HG03460 (cell line): ENCODE measurements at regions not wholly inside any gene's neighbourhood (a gene's known extent, or its start where the extent isn't known, plus 50 kb on each side); places are given as distances from the start of the nearest gene placed in this dataset.

ENCODE experiments used
- ATAC-seq: cut with Tn5 transposase; IDR thresholded peaks from one replicate; pipeline ENCODE4 v1.9.1; 2021; ENCODE audit not compliant: unreplicated experiment

GRCh38 chr5:40010436-40010835 is 585.7 kb upstream of the DAB2 start:
- no peak for ATAC-seq

- no peak for ATAC-seq
These were observed 581.5 kb upstream of the DAB2 start for GRCh38 chr5:40006260-40006659.

GRCh38 chr5:40001796-40002195 is 577.0 kb upstream of the DAB2 start:
- no peak for ATAC-seq

GRCh38 chr5:39998518-39998917 is 573.7 kb upstream of the DAB2 start:
- no peak for ATAC-seq

- no peak for ATAC-seq
These were observed 571.2 kb upstream of the DAB2 start for GRCh38 chr5:39995990-39996389.

GRCh38 chr5:39992617-39993202 is 567.9 kb upstream of the DAB2 start:
- no peak for ATAC-seq

- no peak for ATAC-seq
These were observed 561.8 kb upstream of the DAB2 start for GRCh38 chr5:39986614-39987013.

- no peak for ATAC-seq
These were observed 555.3 kb upstream of the DAB2 start for GRCh38 chr5:39980056-39980455.

- ATAC-seq, result no peak
These were observed 552.4 kb upstream of the DAB2 start for GRCh38 chr5:39977066-39977655.

GRCh38 chr5:39970117-39970798 is 545.5 kb upstream of the DAB2 start:
- ATAC-seq, result peak; percentile 87

GRCh38 chr5:39968381-39968780 is 543.6 kb upstream of the DAB2 start:
- ATAC-seq, result no peak

- no peak for ATAC-seq
These were observed 530.4 kb upstream of the DAB2 start for GRCh38 chr5:39955156-39955555.

- ATAC-seq, result no peak
These were observed 526.3 kb upstream of the DAB2 start for GRCh38 chr5:39951070-39951469.

GRCh38 chr5:39948867-39949468 is 524.2 kb upstream of the DAB2 start:
- peak; percentile 77 for ATAC-seq

- no peak for ATAC-seq
These were observed 523.6 kb upstream of the DAB2 start for GRCh38 chr5:39948341-39948740.

GRCh38 chr5:39947657-39948056 is 522.9 kb upstream of the DAB2 start:
- no peak for ATAC-seq

GRCh38 chr5:39946356-39947045 is 521.7 kb upstream of the DAB2 start:
- no peak for ATAC-seq

GRCh38 chr5:39945870-39946269 is 521.1 kb upstream of the DAB2 start:
- ATAC-seq, result no peak

- no peak for ATAC-seq
These were observed 519.0 kb upstream of the DAB2 start for GRCh38 chr5:39943811-39944210.

- no peak for ATAC-seq
These were observed 517.8 kb upstream of the DAB2 start for GRCh38 chr5:39942606-39943005.

GRCh38 chr5:39941416-39941815 is 516.6 kb upstream of the DAB2 start:
- ATAC-seq, result no peak

- peak; percentile 68 for ATAC-seq
These were observed 510.1 kb upstream of the DAB2 start for GRCh38 chr5:39934830-39935229.
